ENCODE measurements at regions not wholly inside any gene's neighbourhood (a gene's known extent, or its start where the extent isn't known, plus 50 kb on each side); places are given as distances from the start of the nearest gene placed in this dataset.

GRCh38 chr12:4223273-4223845, 50.2 kb upstream of the CCND2 start:
- no peak for DNase-seq (ENCODE audit: low spot score)

GRCh38 chr12:4221258-4221620, 52.3 kb upstream of the CCND2 start:
- DNase-seq (ENCODE audit: low spot score) = peak; percentile 24

GRCh38 chr12:4220536-4221257, 52.9 kb upstream of the CCND2 start:
- DNase-seq (ENCODE audit: low spot score) = no peak

- no peak for DNase-seq (ENCODE audit: low spot score)
Observed at GRCh38 chr12:4217091-4217490, 56.5 kb upstream of the CCND2 start.

GRCh38 chr12:4216187-4216927, 57.2 kb upstream of the CCND2 start:
- DNase-seq (ENCODE audit: low spot score) = no peak

GRCh38 chr12:4215229-4216186, 58.1 kb upstream of the CCND2 start:
- DNase-seq (ENCODE audit: low spot score) = no peak

GRCh38 chr12:4214877-4215228, 58.7 kb upstream of the CCND2 start:
- DNase-seq (ENCODE audit: low spot score) = no peak

GRCh38 chr12:4213471-4213870, 60.1 kb upstream of the CCND2 start:
- DNase-seq (ENCODE audit: low spot score) = no peak

GRCh38 chr12:4212845-4213244, 60.7 kb upstream of the CCND2 start:
- DNase-seq (ENCODE audit: low spot score) = no peak

GRCh38 chr12:4211372-4211771, 62.2 kb upstream of the CCND2 start:
- DNase-seq (ENCODE audit: low spot score) = no peak

- no peak for DNase-seq (ENCODE audit: low spot score)
Observed at GRCh38 chr12:4210183-4210582, 63.4 kb upstream of the CCND2 start.

- DNase-seq (ENCODE audit: low spot score) = no peak
Observed at GRCh38 chr12:4206470-4206869, 67.1 kb upstream of the CCND2 start.

GRCh38 chr12:4203772-4204376, 69.7 kb upstream of the CCND2 start:
- no peak for DNase-seq (ENCODE audit: low spot score)

GRCh38 chr12:4202918-4203317, 70.6 kb upstream of the CCND2 start:
- DNase-seq (ENCODE audit: low spot score) = no peak

GRCh38 chr12:4202487-4202886, 71.1 kb upstream of the CCND2 start:
- DNase-seq (ENCODE audit: low spot score) = no peak

GRCh38 chr12:4201333-4202100, 72.0 kb upstream of the CCND2 start:
- no peak for DNase-seq (ENCODE audit: low spot score)

- DNase-seq (ENCODE audit: low spot score) = no peak
Observed at GRCh38 chr12:4197922-4198763, 75.4 kb upstream of the CCND2 start.

- no peak for DNase-seq (ENCODE audit: low spot score)
Observed at GRCh38 chr12:4196805-4197420, 76.6 kb upstream of the CCND2 start.

GRCh38 chr12:4194668-4195067, 78.9 kb upstream of the CCND2 start:
- no peak for DNase-seq (ENCODE audit: low spot score)

GRCh38 chr12:4193821-4194220, 79.7 kb upstream of the CCND2 start:
- no peak for DNase-seq (ENCODE audit: low spot score)

Data from kidney capillary endothelial cell (primary cell).